ENCODE measurements at regions not wholly inside any gene's neighbourhood (a gene's known extent, or its start where the extent isn't known, plus 50 kb on each side); places are given as distances from the start of the nearest gene placed in this dataset.

DNA sequence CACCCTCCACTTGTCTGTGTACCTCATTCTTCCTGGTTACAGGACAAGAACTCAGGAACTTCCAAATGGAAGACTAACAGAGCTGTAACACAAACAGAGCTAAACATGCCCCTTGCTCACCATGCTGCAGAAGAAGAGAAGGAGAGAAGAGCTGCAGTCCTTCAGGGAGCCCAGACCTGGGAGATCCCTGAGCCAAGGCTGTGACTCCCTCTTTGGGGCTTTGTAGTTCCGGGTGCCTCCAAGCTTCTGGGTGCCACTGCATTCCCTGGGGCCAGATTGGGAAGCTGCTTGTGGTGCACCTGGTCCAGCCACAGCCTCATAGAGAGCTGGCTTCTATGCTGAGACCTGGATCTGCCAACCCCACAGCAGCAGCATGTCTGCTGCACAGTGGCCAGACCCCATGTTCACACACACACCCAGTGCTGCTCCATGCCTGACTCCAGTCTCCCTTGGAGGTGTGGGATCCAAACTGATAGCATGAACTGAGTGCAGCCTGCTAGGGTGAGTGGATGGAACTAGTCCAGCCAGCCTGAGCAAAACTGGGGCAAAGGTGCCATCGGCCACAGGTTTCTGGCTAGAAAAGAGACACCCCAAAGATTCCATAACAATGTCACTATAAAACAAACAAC lies 263.0 kb upstream of the NRIP1 start:
- DNase-seq = no peak

DNA sequence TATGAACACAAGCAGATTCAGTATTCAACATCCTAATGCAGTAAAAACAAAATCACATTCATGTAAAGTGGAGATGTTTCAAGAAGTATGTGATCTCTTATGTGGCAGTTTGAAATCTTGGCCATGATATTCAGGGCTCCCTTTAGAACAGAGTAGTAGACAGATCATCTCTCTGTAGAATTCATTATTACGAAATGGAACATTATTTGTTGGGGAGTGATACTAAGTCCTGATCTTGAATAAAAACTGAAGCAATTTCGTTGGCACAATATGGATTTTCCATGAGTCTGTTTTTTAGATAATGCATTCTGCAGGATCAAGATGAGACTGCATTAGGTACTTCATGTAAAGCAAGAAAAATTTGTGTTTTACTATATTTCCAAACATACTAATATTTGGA lies 264.4 kb upstream of the NRIP1 start:
- no peak for DNase-seq

DNA sequence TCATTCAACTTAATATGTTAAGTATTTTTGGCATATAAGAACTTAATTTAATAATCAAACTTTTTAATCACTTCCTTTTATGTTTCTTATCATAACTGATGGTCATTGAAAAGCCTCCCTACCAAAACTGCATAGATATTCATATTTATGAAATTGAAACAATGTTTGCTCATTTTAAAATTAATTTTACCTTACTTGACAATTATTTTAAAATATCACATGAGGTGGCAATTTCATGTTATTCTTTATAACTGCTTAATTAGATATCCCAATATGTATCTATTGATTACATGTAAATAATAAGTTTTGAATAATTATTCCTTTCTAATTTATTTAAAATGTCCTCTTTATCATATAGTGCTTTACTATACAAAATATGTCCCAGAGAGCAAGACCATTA lies 266.1 kb upstream of the NRIP1 start:
- DNase-seq = no peak

DNA sequence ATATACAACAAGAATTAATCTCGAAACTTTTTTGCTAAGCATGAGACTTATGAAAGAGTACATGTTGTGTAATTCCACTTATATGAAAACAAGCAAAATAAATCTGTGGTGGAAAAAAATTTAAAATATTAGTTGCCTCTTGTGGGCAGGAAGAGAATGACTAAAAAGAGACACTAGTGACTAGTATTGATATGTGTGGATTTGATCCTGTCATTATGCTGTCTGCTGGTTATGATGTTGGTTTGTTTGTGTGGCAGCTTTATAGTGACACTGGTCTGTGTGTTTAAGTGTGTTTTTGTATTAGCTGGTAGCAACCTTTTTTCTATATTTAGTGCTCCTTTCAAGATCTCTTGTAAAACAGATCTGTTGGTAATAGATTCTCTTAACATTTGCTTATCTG lies 267.8 kb upstream of the NRIP1 start:
- DNase-seq = no peak

DNA sequence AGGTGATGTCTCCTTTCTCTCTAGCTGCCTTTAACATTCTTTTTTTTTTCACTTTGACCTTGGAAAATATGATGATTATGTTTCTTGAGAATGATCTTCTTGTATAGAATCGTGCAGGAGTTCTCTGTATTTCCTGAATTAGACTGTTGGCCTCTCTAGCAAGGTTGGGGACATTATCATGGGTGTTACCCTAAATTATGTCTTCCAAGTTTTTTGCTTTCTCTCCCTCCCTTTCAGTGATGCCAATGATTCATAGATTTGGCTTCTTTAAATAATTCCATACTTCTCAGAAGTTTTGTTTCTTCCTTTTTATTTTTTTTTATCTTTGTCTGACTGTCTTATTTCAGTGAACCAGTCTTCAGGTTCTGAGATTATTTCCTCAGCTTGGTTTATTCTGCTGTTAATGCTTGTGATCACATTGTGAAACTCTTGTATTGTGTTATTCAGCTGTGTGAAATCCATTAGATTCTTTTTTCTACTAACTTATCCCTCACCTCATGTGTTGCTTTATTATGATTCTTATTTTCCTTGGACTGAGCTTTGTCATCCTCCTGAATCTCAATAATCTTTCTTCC lies 268.4 kb upstream of the NRIP1 start:
- no peak for DNase-seq

DNA sequence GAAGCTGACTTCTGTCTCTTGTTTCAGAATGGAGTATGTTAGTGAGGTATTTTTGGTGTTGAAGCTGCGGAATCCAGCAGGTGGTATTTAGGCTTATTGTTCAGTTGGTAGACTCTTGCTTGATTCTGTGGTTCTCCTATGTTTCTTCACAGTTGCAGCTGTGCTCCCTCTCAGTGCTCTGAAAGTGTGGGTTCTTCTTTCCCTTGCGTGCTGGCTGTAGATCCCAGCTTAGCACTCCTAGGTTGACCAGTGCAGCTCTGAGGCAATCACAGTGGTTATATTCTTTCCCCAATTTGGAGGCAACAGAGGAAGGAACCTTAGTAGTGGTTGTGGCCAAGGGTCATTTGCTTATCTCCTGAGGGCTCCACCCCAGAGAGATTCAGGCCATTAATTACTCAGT lies 269.2 kb upstream of the NRIP1 start:
- DNase-seq = no peak

DNA sequence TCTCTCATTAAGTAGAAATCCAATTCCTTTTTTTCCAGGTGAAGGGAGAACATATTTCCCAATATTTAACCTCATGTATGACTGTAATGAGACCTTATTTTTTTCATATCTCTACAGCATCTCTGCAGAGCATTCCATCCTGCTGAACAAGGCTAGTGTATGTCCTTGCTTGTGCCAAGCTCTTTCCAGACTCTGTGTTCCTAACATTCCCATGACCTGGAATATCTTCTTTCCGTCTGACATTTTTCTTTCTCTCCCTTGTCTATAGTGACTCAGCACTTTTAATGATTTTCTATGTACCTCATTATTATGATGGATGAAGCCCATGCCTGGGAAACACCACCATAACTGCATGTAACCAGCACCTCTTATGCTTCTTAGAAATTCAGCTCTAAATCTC lies 278.3 kb upstream of the NRIP1 start:
- no peak for DNase-seq

DNA sequence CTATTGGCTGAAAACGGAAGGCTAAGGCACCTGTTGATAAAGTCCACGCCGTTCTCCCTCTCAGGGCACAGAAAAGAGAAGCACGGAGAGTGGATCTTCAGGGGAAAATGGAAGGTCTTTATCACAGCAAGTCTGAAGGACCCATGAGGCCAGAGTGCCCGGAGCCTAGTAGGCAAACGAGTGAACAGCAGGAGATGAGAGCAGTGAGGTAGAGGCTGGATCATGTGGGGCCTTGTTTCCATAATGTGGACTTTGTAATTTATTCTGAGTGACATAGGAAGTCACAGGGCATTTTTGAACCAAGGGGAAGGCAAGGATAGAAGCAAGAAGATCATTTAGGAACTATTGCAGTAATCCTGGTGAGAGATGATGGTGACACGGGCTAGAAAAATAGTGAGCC lies 287.2 kb upstream of the NRIP1 start:
- no peak for DNase-seq

DNA sequence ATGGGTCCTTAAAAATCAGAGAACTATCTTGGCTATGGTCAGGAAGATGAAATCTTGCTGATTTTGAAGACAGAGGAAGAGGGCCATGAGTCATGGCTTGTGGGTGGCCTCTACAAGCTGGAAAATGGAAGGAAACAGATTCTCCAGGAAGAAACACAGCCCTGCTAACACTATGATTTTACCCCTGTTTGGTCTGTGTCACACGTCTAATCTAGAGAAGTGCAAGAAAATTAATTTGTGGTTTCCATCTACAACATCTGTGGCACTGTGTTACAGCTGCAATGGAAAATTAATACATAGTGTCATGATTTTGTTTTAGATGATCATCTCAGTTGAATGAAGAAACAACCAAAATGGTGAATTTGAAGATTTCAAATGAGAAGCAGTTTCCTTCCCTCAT lies 288.7 kb upstream of the NRIP1 start:
- no peak for DNase-seq

DNA sequence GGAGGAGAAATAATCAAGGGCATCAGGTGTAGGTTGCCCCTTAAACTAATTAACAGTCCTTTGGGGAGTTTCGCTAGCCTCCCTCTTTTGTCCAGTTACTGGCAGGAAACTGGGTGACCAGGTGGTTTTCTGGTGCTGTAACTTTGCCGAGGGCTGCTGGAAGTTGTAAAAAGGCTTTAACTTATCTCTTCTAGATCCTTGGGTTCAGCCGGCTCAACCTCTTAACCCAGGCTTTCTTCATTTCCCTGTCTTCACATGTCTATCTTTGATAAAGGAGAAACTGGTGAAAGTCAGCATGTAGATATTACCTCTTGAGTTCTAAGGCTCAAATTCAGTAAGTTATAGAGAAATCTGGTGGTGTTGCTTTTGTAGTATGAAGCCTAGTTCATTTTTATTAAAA lies 289.7 kb upstream of the NRIP1 start:
- no peak for DNase-seq

DNA sequence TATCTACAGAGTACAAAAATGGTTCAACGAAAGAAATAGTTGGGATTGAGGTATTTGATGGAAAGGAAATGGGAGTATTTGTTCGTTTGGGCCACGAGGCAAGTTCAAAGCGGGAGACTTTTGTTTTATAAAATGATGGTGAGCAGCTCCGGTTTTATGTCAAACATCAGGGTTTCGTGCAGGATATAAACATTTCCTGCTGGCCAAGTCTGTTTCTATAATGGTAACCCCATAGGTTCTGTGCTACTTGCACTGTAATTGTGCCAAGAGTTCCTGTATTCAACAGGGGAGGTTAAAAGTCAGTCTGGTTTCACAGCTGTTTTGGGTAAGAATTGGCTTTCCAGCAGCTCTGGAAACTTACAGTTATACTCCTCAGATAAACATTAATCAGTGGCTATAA lies 290.3 kb upstream of the NRIP1 start:
- DNase-seq = no peak

DNA sequence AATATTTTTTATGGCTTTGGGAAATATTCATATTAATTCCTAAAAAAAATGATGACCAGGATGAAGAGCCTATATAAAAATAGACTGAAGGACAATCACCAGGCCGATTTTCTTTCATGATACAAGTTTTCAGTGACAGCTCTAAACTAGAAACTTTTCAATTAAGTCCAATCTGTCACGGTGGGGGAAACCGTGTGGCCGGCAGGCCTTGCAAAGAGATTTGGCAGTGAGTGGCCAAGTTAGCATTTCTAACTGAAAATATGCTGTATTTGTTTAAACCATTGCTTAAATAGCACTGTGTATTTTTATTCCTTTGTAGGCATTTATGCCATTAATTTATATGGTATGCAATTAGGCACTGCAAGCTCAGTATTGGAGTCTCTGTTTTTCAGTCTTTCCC lies 294.5 kb upstream of the NRIP1 start:
- DNase-seq = no peak

DNA sequence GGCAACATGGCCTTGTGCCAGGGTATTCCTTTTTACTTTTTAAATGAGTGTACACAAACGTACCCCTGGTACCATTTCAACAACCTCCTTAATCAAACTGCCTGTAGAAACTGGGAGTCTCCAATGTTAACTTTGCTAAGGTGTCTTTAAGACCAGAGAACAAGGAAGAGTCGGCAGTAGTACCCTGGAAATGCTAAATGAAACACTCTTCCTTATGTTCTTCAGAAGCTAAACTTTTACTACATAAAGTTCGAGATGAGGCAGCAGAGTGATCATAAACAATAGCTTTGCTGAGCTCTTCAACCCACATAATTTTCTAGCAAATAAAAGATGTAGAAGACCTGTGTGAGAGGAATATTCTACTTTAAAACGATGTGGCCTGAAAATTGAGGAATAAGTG lies 297.7 kb upstream of the NRIP1 start:
- no peak for DNase-seq

DNA sequence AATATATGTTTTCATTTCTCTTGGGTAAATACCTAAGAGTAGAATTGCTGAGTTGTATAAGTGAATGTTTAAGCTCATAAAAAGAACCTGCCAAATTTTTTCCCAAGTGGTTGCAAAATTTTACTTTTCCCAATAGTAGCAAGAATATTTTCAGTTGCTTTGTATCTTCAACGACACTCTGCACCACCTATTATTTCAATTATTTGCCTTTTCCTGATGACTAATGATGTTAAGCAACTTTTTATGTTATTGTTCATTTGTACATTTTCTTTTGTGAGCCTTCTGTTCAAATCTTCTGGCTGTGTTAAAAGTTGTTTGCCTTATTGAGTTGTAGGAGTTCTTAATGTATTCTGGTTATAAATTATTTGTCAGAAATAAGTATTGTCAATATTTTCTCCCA lies 299.1 kb upstream of the NRIP1 start:
- no peak for DNase-seq

DNA sequence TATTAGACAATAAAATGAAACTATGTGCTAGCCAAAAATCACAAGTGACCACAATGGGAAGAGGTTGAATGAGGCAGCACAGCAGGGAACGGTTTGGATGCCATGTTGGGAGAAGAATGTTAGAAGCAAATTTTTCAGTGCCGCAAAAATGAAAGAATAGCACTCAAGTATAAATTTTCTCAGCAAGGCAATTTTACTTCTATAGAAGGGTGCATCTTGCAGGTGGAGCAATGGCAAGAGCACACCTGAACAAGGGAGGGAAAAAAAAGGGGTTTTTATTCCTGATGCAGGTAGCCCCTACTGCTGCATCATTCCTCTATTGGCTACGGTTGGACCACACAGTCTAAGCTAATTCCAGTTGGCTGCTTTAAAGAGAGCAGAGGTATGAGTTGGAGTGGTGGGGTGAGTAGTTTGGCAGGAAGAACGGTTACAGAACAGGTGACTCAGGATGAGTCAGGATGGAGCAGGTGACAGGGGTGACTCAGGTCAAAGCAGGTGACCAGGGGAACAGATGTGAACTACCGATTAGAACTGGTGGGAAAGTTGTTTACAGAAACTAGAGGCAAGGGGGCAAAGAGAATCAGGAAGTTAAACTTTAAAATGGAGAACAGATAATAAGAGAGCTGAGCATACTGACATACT lies 301.1 kb upstream of the NRIP1 start:
- DNase-seq = no peak

DNA sequence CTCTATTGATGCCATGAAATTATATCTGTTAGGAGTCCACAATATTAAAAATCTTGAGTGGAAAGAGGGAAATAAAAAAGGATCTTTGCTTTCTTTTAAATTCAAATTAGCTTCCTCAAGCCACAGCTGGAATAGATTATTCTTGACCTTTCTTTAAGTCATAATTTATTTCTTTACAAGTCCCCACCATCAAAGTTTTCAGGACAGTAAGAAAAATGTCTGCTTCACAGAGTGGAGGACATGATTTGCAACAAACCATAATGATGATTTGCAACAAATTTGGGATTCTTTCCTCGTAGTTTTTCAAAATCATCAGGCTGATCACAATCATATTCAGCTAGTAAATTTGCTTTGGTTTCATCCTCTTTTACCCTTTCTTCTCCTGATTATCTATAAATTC lies 301.8 kb upstream of the NRIP1 start:
- DNase-seq = no peak

DNA sequence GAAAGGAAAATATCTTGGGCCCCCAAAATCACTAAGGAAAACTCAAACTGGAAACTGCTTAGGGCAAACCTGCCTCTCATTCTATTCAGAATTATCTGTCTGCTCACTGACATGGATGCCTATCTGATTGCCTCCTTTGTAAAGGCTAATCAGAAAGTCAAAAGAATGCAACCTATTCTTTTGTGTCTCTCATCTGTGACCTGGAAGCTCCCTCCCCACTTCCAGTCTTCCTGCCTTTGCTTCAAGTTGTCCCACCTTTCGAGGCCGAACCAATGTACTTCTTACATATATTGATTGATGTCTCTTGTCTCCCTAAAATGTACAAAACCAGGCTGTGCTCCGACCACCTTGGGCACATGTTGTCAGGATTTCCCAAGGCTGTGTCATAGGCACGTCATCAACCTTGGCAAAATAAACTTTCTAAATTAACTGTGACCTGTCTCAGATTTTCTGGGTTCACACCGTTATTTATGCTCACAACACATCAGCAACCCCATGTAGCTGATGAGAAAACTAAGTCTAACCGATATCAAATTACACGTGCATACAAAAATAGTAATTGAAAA lies 302.3 kb upstream of the NRIP1 start:
- no peak for DNase-seq

DNA sequence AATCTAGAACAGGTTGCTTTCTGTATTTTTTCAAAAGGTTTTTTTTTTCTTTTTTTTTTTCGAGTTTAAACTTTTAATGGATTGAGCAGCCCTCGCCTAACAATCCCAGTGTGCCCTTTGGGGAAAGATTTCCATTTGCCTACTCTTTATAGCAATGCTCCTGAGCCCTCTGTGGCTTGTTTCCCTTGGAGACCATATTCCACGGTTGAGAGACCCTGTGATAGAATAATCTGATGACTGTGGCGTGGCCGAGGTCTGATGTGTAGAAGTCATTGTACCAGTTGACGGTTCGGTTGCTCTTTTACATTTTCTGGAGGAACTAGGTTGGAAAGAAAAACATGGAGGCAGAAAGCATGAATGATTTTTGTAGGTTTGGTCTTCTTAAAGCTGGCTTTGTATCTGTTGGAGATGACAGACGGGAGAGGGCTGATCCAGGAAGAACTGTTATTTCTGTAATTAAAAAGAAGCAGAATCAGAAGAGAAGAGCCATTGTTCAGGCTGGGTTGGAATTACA lies 305.7 kb upstream of the NRIP1 start:
- no peak for DNase-seq

DNA sequence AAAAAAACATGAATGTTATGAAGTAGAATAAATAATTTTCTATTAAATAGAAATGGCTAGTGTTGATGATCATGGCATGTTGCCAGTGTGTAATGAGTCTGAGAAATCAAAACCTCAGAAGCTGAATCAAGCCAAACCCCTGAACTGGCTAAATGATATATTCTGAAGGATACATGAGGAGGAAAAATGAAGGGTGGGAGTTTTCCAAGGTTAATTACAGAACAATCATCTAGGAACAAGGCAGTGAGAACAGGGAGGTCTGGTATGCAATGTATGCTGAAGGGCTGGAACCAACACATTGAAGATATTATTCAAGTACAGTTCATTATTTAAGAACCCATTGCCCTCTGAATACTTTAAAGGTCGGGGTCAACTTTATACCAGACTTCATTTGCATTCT lies 309.1 kb upstream of the NRIP1 start:
- no peak for DNase-seq

DNA sequence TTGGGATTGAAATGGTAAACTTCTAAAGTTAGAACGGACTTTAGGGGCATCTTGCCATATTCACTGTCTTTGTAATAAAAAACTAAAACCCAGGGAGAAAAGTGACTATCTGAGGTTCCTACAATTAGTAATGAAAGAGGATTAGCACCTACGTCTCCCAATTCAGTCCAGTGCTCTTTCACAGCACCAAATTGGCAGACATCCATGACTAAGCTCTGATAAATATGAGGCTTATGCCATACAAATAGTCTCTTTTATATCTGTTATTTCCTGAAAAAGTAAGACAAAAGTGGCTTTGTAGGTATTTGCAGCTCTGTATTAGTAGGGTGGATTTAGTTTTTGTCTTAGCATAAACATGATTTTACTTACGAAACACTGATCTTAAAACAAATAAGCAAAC lies 315.0 kb upstream of the NRIP1 start:
- no peak for DNase-seq

DNA sequence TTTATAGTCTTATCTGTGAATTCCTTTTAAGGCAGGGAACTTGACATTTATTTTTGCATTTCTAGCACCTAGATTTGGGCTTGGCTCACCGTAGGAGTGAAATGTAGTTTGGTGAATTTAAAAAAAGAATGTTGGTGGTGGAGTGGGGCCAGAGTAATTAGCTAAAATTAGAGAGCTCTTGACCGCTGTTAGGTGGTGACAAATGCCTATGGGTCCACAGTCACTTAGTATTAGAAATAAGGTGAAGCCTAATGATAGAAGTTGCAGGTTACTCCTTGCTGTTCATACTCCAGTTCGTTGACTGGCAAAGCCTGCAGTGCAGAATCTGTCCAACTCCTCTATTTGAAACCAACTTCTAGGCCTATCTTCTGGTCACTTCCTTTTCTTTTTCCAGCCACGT lies 318.8 kb upstream of the NRIP1 start:
- DNase-seq = no peak

DNA sequence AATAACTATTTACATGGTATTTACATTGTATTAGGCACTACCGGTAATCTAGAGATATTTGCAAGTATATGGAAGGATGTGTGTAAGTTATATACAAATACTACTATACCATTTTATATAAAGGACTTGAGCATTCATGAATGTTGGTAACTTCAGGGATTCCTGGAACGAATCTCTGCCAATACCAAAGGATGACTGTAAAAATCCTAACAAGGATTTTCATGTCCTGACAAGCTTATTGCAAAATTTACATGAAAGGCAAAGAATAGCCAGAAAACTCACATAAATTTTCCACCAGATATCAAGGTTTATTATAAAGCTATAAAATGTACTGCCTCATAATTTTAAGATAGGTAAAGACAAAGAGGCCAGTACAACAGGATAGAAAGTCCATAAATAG lies 325.2 kb upstream of the NRIP1 start:
- no peak for DNase-seq

DNA sequence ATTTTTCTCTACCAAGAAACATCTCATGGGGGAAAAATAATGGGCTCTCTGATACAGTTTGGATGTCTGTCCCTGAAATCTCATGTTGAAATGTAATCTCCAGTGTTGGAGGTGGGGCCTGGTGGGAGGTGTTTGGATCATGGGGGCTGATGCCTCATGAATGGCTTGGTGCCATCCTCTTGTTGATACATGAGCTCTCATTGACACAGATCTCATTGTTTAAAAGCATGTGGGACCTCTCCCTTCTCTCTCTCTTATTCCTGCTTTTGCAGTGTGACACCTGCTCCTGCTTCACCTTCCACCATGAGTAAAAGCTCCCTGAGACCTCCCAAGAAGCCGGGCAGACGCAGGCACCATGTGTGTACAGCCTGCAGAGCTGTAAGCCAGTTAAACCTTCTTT lies 332.5 kb upstream of the NRIP1 start:
- no peak for DNase-seq

DNA sequence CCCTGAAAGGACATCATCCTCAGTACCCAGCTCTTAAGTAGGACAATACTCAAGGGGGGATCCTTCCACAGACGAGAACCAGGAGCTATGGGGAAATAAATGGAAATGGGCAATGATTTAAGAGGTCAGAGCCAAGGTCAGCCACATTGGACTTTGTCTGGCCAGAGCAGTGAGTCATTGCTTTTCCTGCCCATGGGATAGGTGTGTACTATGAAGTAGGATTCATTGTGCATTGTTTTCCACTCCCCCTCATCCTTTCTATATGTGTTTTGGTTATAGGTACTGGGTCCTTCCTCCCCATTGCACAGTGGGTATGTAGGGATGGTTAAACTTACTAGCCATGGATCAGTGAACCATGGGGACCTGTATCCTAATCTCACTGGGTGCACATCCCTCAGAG lies 328.9 kb upstream of the USP25 start:
- no peak for DNase-seq

DNA sequence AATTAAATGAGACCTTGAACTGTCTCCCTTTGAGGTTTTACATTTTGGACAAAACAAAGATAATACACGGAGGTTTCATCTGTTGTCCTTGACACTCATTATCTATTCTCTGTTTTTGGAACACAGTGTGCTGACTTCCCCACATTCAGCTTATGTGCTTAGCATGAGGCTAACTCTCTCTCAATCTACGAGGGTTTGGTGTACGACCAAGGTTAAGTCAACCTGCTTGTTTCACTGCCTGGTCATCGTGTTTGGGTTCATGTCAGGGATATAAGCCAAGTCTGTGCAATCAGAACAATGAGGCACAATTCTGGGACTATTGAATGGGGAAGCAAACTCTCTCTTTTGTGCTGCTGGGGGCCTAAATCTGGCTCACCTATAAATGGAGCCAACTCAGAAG lies 328.5 kb upstream of the USP25 start:
- no peak for DNase-seq
